Testis (tissue), 2 donors: ENCODE measurements at regions not wholly inside any gene's neighbourhood (a gene's known extent, or its start where the extent isn't known, plus 50 kb on each side); places are given as distances from the start of the nearest gene placed in this dataset.

Experiments
- POLR2A ChIP-seq: fragments of 450-650 bp; IDR thresholded peaks from one replicate; pipeline ENCODE4 v1.6.1; 2017; ENCODE audit warnings: antibody characterized with exemption, mild to moderate bottlenecking, moderate library complexity
- TF ChIP-seq, protein P1 (sequence below), 3 experiments: fragments of 450-650 bp in 2 of 3; fragments of 200-600 bp in 1 of 3; sonication (generic) in 1 of 3; IDR thresholded peaks; one replicate each; pipeline ENCODE4 v1.5.1; 2016 to 2019; ENCODE audit warnings: antibody characterized with exemption in 3 of 3, mild to moderate bottlenecking in 2 of 3, moderate library complexity in 1 of 3

DNA sequence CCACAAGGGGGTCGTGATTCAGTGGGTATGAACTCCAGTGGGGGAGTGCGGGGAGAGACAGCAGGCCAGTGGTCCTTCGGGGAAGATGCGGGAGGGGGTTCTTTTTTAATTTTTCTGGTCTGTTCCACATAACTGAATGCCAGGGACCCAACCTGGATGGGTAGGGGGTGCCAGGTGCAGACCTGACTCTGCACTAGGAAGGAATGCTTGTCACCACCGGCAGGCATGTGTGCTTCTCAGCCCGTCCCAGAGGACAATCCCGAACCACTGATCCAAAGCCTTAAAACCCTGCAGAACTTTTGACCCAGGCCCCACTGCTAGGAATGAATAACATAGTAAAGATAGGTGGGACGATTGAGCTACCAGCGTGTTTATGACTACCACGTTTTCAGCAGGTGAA lies 72.0 kb downstream of the DIO3 start:
- TF ChIP-seq, protein P1, sequence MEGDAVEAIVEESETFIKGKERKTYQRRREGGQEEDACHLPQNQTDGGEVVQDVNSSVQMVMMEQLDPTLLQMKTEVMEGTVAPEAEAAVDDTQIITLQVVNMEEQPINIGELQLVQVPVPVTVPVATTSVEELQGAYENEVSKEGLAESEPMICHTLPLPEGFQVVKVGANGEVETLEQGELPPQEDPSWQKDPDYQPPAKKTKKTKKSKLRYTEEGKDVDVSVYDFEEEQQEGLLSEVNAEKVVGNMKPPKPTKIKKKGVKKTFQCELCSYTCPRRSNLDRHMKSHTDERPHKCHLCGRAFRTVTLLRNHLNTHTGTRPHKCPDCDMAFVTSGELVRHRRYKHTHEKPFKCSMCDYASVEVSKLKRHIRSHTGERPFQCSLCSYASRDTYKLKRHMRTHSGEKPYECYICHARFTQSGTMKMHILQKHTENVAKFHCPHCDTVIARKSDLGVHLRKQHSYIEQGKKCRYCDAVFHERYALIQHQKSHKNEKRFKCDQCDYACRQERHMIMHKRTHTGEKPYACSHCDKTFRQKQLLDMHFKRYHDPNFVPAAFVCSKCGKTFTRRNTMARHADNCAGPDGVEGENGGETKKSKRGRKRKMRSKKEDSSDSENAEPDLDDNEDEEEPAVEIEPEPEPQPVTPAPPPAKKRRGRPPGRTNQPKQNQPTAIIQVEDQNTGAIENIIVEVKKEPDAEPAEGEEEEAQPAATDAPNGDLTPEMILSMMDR (IDR thresholded peaks at IDR 0.05): no peak
- TF ChIP-seq POLR2A: no peak
